PC-9 (cell line): ENCODE measurements at regions not wholly inside any gene's neighbourhood (a gene's known extent, or its start where the extent isn't known, plus 50 kb on each side); places are given as distances from the start of the nearest gene placed in this dataset.

Source experiments
- BruUV-seq: library from RNA; stranded (reverse); fragments of 400-500 nt; replicated peaks from 2 replicates; lab custom pipeline; 2021; lab: Mats Ljungman, UMichigan
- CTCF ChIA-PET: fragments of 300-600 bp; sonication (Branson Sonifier 250); formaldehyde crosslinking; loops from one replicate; lab custom pipeline; 2022; ENCODE audit warnings: antibody characterized with exemption; lab: Charles Lee
- POLR2A ChIA-PET: fragments of 300-600 bp; sonication (Branson Sonifier 250); formaldehyde crosslinking; loops from one replicate; lab custom pipeline; 2022; ENCODE audit warnings: antibody characterized with exemption; ENCODE audit not compliant: unreplicated experiment; lab: Charles Lee
- DNase-seq, 2 experiments: peaks; one replicate each; pipeline versions ENCODE4 v3.0.0 to v3.0.0-alpha.2; 2015 to 2022; ENCODE audit warnings: mixed read lengths in 1 of 2
- H2AFZ ChIP-seq: fragments of 200-600 bp; sonication (generic); 2 replicates; pipeline ENCODE4 v1.8.1; 2017; ENCODE audit warnings: antibody characterized with exemption
- H3F3A ChIP-seq: fragments of 200-600 bp; sonication (generic); 2 replicates; pipeline ENCODE4 v1.8.1; 2017; ENCODE audit warnings: antibody characterized with exemption, mild to moderate bottlenecking, low read depth; ENCODE audit not compliant: insufficient read depth
- H3K27ac ChIP-seq: fragments of 200-600 bp; sonication (generic); 2 replicates; pipeline ENCODE4 v1.6.1; 2016; ENCODE audit warnings: mixed run types
- H3K27me3 ChIP-seq: fragments of 200-600 bp; sonication (generic); 2 replicates; pipeline ENCODE4 v1.6.1; 2016; ENCODE audit warnings: low read depth, mixed run types; ENCODE audit not compliant: insufficient read depth
- H3K36me3 ChIP-seq: fragments of 200-600 bp; sonication (generic); 2 replicates; pipeline ENCODE4 v1.6.1; 2016; ENCODE audit warnings: low read depth, mixed run types
- H3K4me1 ChIP-seq: fragments of 200-600 bp; sonication (generic); replicated peaks from 2 replicates; pipeline ENCODE4 v1.6.1; 2016; ENCODE audit warnings: mixed run types; ENCODE audit not compliant: insufficient read depth
- H3K4me2 ChIP-seq: fragments of 200-600 bp; sonication (generic); 2 replicates; pipeline ENCODE4 v1.6.1; 2017; ENCODE audit warnings: mixed run types
- H3K4me3 ChIP-seq: fragments of 200-600 bp; sonication (generic); 2 replicates; pipeline ENCODE4 v1.6.1; 2016; ENCODE audit warnings: mixed run types
- H3K79me2 ChIP-seq: fragments of 200-600 bp; sonication (generic); 2 replicates; pipeline ENCODE4 v1.6.1; 2017; ENCODE audit warnings: low read depth, mixed run types
- H3K9me2 ChIP-seq: fragments of 200-600 bp; sonication (generic); 2 replicates; pipeline ENCODE4 v1.8.1; 2017; ENCODE audit warnings: mild to moderate bottlenecking; ENCODE audit not compliant: insufficient read depth
- H3K9me3 ChIP-seq: fragments of 200-600 bp; sonication (generic); 2 replicates; pipeline ENCODE4 v1.8.1; 2016; ENCODE audit warnings: low read depth; ENCODE audit not compliant: insufficient read depth
- H4K20me1 ChIP-seq: fragments of 200-600 bp; sonication (generic); 2 replicates; pipeline ENCODE4 v1.8.1; 2017; ENCODE audit not compliant: insufficient read depth
- CTCF ChIP-seq: fragments of 200-600 bp; sonication (generic); conservative IDR thresholded peaks from 2 replicates; pipeline ENCODE4 v1.6.1; 2017; ENCODE audit warnings: mixed run types, antibody characterized with exemption, mild to moderate bottlenecking, moderate library complexity
- EZH2 ChIP-seq: fragments of 200-600 bp; sonication (generic); IDR thresholded peaks from 2 replicates; pipeline ENCODE4 v1.8.0; 2017; ENCODE audit warnings: antibody characterized with exemption, low read depth
- intact Hi-C: fragments of 100-400 bp; cut with micrococcal nuclease; formaldehyde crosslinking; loops from one replicate; pipeline ENCODE4 v1.10.0; 2022; ENCODE audit not compliant: unreplicated experiment

GRCh38 chrX:140572724-140573123 lies 67.9 kb upstream of the SOX3 start:
- ChIA-PET POLR2A (no interaction called here), CTCF (no interaction called here)
- Histone ChIP-seq H3K27ac (no peak overlapping the region), H3F3A (no peaks in the 10 kb centered on the region), H2AFZ (no peak overlapping the region), H3K4me3 (no peak overlapping the region), H3K4me2 (0 out of 2 replicates have a peak overlapping the region, but pooled peaks have one; percentile 27), H3K9me3 (no peaks in the 10 kb centered on the region), H3K36me3 (no peaks in the 10 kb centered on the region), H3K27me3 (no peaks in the 10 kb centered on the region), H3K79me2 (no peaks in the 10 kb centered on the region), H3K4me1 (no peaks in the 10 kb centered on the region), H4K20me1 (no peaks in the 10 kb centered on the region), H3K9me2 (no peaks in the 10 kb centered on the region; the same call in 1 of the 2 replicates)
- intact Hi-C loops, result loop anchor here (1.0 kb wide), 1 partner anchor 161 kb away; no protein-coding TSS in a partner anchor
- BruUV-seq, result no TSS peak
- peak in 1 of 2 experiments; percentile 5 for DNase-seq
- TF ChIP-seq CTCF, result peak; percentile 72
- TF ChIP-seq EZH2, result no peak

- H3K27me3 ChIP-seq, result no peaks in the 10 kb centered on the region
- no peaks in the 10 kb centered on the region for H3K4me1 ChIP-seq
- no peak overlapping the region for H2AFZ ChIP-seq
- no peaks in the 10 kb centered on the region for H3F3A ChIP-seq
- CTCF ChIA-PET, result no interaction called here
- no peaks in the 10 kb centered on the region for H3K36me3 ChIP-seq
- no peak overlapping the region for H3K4me3 ChIP-seq
- no peaks in the 10 kb centered on the region for H3K79me2 ChIP-seq
- no peaks in the 10 kb centered on the region for H3K9me2 ChIP-seq
- H3K27ac ChIP-seq, result no peak overlapping the region
- POLR2A ChIA-PET, result no interaction called here
- no peak overlapping the region for H3K4me2 ChIP-seq
- BruUV-seq, result no TSS peak
- H3K9me3 ChIP-seq, result no peaks in the 10 kb centered on the region
- H4K20me1 ChIP-seq, result no peaks in the 10 kb centered on the region
- TF ChIP-seq CTCF, result no peak
- TF ChIP-seq EZH2, result no peak
- no peak for DNase-seq
- intact Hi-C loops, result no loop called here
Measured at GRCh38 chrX:140563893-140564292, 59.0 kb upstream of the SOX3 start.
